Activated T-cell treated with anti-CD3 and anti-CD28 coated beads for 1 hour (primary cell): ENCODE measurements at regions not wholly inside any gene's neighbourhood (a gene's known extent, or its start where the extent isn't known, plus 50 kb on each side); places are given as distances from the start of the nearest gene placed in this dataset.

Experiments
- DNase-seq: peaks from one replicate; pipeline ENCODE4 v3.0.0-alpha.2; 2020; ENCODE audit warnings: low read depth

GRCh38 chr5:39505791-39506190, 81.0 kb upstream of the DAB2 start:
- DNase-seq: no peak

GRCh38 chr5:39505363-39505762, 80.6 kb upstream of the DAB2 start:
- DNase-seq: no peak

DNA sequence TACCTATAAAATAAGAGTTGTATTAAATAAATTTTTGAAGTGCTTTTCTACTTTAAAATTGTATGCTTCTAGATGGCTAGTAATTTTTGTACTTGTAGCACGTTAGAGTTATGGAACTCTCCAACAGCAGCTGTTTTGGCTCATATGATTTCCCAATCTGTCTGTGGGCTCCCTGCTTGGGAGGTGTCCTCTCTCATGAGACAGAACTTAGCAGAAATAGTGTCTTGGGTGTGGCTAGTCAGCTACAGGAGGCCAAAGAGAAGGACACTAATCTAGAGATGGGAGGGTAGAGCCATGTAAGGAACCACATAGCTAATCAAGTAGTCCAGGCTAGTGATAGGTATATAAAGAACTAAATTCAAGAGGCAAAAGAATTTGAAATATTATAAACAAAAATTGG, 78.4 kb upstream of the DAB2 start:
- no peak for DNase-seq

GRCh38 chr5:39502704-39503103, 77.9 kb upstream of the DAB2 start:
- no peak for DNase-seq

DNA sequence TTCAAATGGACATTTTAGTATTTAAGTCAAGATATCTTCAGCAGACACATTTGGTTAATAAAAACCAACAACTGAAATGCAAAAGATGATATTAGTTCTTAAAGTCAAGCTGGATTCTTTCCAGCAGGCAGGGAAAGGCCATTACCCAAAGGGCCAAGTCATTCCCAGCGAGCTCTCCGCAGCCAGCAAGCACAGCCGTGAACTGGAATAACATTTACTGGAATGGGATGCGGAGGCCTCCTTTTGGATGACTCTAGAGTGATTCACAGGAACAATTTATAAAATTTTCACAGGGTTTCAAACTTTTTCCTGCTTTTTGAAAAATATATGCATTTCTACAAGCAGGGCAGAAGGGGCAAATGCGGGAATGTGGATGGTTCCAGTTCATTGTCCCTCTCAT, 76.6 kb upstream of the DAB2 start:
- no peak for DNase-seq

- no peak for DNase-seq
Measured at GRCh38 chr5:39500551-39501175, 75.9 kb upstream of the DAB2 start.

GRCh38 chr5:39498278-39498952, 73.6 kb upstream of the DAB2 start:
- DNase-seq: no peak

- no peak for DNase-seq
Measured at GRCh38 chr5:39497322-39497721, 72.5 kb upstream of the DAB2 start.

- no peak for DNase-seq
Measured at GRCh38 chr5:39495227-39495626, 70.4 kb upstream of the DAB2 start.

DNA sequence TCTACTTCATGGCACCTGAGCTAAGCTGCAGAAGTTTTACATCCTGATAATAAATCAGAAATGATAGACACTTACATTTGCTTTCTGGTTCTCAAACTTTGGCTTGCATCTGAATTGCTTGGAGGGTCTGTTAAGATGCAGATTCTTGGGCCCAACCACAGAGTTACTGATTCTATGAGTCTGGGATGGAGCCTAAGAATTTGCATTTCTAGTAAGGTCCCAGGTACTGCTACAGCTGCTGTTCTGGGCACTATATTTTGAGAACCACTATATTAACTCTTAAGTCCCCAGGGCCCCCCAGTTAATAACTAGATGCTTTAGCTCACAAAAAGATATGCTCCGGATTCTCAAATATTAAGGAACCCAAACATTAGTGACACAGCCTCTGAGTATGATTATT, 69.8 kb upstream of the DAB2 start:
- DNase-seq: no peak

GRCh38 chr5:39494107-39494510, 69.3 kb upstream of the DAB2 start:
- DNase-seq: no peak

GRCh38 chr5:39491210-39491609, 66.4 kb upstream of the DAB2 start:
- DNase-seq: no peak

DNA sequence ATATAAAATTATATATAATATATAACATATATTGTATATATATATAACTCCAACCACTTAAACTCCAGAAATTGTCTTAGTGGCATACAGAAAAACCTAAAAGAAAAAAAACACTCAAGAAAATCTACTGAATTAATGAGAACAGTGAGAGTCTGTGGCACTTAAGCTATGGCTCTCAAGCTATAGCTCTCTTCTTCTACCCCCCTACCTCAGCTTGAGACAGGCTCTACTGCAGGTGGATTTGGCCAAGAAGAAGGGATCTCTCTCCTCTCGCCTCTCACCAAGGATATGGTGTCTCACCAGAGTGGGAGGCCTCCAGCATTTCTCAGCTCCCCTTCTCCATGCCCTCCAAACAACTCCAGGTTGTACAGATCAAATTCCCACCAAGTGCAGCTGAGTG, 64.5 kb upstream of the DAB2 start:
- DNase-seq: no peak

DNA sequence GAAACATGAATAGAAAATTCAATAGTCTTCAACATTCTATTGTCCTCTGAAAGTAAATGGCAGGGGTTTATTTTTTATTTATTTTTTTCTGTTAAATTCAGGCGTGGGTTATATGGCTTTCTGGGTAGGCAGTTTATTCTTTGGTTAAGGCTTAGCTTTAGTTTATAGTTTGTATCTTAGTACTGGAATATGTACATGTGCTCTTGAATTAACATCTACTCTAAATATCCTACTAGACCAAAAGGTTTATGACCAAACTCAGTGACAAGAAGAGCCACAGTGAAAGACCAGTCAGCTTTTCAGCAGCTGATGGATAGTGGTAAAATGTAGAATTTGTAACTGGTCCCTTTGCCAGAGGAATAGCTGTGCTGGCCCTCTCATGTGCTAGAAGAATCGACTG, 62.0 kb upstream of the DAB2 start:
- no peak for DNase-seq

GRCh38 chr5:39486361-39486760, 61.6 kb upstream of the DAB2 start:
- DNase-seq: no peak

DNA sequence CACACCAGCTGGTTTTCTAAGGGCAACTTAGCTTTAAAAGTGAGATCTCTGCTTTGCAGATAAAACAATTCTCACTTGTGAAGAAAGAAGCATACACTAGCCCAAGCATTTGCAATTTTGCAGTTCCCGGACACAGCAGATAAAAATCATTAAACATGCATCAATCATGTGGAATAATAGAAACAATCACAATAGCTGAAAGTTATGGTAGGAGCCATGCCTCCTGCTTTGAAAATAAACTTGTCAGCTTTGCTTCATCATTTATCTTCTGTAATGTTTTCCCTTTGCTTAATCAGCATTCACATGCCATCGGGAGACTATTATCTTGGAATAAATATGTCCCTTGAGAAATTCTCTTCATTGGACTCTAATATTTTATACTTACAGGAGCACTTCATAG, 60.3 kb upstream of the DAB2 start:
- DNase-seq: no peak

DNA sequence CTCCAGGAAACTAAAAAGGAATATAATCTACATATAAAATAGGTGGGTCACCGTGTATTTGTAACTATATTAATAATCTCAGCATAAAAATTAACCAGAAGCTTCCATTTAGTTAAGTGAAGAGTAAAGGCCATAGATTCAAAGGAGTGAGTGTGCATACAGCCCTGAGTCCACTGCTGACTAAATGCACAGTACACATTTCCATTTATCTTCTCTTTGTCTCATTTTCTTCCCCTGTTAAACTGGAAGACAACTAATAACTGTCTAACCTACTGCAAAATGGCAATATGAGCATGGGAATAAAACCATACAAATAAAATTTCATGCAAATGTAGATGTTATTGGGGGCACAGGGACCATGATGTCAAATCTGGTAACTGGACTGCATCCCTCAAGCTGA, 59.9 kb upstream of the DAB2 start:
- DNase-seq: no peak

GRCh38 chr5:39482098-39482497, 57.3 kb upstream of the DAB2 start:
- DNase-seq: no peak

DNA sequence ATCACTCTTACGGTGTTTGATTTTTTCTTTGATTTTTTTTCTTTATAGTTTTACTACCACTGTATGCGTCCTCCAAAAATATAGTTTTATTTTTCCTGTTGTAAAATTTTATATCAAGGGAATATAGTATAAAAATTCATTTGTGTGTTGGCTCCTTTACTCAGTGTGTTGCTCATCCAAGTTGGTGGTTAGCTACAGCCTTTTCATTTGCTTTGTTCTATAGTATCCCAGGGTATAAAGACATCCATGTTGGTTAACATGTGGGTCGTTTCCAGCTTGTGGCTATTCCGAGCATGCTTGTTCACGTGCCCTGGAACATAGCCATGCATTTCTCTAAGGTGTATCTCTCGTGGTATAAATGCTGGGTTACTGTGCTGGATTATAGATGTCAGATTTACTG, 54.8 kb upstream of the DAB2 start:
- DNase-seq: no peak

GRCh38 chr5:39478863-39479262, 54.1 kb upstream of the DAB2 start:
- DNase-seq: no peak

DNA sequence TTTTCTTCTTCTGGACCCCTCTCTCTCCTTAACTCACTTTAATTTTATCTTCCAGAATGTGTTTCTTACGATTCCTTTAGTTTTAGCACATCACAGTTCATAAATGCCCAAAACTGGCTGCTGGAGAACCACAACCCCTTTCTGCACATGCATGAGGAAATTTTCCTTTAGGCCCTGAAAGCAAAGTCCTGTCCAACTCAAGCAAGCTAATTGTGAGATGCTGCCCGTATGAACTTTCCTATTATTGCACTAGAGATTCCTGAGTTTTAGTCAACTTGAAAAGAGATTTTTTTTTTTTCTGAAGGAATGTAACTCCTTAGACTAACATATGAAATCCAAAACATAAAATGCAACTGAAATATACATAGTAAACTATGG, 52.1 kb upstream of the DAB2 start:
- DNase-seq: no peak

GRCh38 chr5:39475881-39476842, 51.4 kb upstream of the DAB2 start:
- DNase-seq: no peak

- no peak for DNase-seq
Measured at GRCh38 chr5:39475159-39475571, 50.4 kb upstream of the DAB2 start.
